Prostate gland (tissue), 2 donors: ENCODE measurements at regions not wholly inside any gene's neighbourhood (a gene's known extent, or its start where the extent isn't known, plus 50 kb on each side); places are given as distances from the start of the nearest gene placed in this dataset.

Experiments
- POLR2A ChIP-seq: fragments of 450-650 bp; IDR thresholded peaks from one replicate; pipeline ENCODE4 v1.6.1; 2016; ENCODE audit warnings: antibody characterized with exemption, mild to moderate bottlenecking
- POLR2AphosphoS5 ChIP-seq: sonication (generic); formaldehyde crosslinking; IDR thresholded peaks from one replicate; pipeline ENCODE4 v1.6.1; 2017; ENCODE audit warnings: antibody characterized with exemption
- TF ChIP-seq, protein P1 (sequence below), 4 experiments: fragments of 200-600 bp in 2 of 4; fragments of 450-650 bp in 2 of 4; sonication (generic) in 2 of 4; IDR thresholded peaks; 1 replicate in 3 of 4; 2 replicates in 1 of 4; pipeline ENCODE4 v1.5.1; 2016 to 2019; ENCODE audit warnings: antibody characterized with exemption in 4 of 4, mild to moderate bottlenecking in 2 of 4, moderate library complexity in 2 of 4

DNA sequence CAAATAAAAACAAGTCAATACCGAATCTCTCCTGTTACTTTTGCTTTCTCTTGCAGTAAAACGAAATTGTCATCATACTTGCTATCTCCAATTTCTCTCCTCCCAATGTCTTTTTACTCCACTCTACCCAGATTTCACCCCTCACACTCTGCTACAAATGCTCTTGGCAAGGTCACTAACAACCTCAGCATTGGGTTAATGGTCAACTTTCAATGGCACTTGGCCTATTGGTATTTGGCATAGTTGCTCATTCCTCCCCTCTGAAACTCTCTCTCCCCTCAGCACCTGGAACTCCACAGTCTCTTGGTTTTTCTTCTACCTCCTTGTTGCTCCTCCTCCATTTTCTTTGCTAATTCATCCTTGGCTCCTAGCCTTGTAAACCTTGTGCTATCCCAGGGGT, 367.3 kb downstream of the PTPRU start:
- no peak for TF ChIP-seq POLR2A
- TF ChIP-seq, protein P1, sequence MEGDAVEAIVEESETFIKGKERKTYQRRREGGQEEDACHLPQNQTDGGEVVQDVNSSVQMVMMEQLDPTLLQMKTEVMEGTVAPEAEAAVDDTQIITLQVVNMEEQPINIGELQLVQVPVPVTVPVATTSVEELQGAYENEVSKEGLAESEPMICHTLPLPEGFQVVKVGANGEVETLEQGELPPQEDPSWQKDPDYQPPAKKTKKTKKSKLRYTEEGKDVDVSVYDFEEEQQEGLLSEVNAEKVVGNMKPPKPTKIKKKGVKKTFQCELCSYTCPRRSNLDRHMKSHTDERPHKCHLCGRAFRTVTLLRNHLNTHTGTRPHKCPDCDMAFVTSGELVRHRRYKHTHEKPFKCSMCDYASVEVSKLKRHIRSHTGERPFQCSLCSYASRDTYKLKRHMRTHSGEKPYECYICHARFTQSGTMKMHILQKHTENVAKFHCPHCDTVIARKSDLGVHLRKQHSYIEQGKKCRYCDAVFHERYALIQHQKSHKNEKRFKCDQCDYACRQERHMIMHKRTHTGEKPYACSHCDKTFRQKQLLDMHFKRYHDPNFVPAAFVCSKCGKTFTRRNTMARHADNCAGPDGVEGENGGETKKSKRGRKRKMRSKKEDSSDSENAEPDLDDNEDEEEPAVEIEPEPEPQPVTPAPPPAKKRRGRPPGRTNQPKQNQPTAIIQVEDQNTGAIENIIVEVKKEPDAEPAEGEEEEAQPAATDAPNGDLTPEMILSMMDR (IDR thresholded peaks at IDR 0.05): no peak
- TF ChIP-seq POLR2AphosphoS5: no peak
